ENCODE measurements at regions not wholly inside any gene's neighbourhood (a gene's known extent, or its start where the extent isn't known, plus 50 kb on each side); places are given as distances from the start of the nearest gene placed in this dataset.

DNA sequence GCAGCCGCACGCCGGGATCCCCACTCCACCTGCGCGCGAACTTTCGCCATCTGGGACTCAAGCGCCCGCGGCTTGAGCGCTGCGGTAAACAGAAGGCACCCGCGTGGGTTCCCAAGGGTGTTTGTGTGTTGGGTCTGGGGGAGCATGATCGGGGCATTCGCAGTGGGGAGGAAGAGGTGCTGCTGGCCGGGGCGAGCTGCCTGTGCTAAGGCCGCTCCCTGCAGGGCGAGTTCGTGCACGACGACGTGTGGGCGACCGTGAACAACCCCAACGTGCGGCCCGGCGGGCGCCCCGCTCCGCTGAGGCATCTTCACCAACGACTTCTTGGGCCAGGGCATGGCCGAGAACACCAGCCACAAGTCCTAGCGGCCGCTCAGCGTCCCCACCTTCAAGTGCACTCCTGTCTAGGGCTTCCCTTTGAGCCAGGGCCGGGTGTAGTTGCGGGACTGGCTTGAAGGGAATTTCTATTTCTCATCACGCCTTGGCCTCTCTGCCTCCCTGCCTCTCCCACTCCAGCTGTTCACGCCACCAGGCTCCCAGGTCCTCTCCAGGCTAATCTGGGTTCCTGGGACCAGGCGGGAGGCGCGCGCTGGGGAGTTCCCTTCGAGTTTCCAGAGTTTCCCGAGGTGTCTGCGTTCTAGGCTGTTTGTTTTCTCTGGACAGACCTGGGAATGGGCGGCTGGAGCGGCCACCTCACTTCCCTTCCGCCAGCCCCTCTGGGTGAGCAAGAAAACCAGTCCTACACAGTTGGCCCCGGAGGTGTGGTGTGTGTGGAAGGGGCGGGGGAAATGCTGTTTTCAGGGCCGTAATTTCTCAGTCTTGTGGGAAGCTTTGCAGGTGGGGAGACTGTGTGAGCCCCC, 417.8 kb upstream of the TMTC1 start:
- Histone ChIP-seq H3K9me3 (ENCODE audit: control insufficient read depth, insufficient read depth, low read depth, low read length) (no peaks in the 10 kb centered on the region), H3K4me1 (ENCODE audit: control insufficient read depth, insufficient read depth, low read length) (no peaks in the 10 kb centered on the region), H3K36me3 (ENCODE audit: control insufficient read depth in 2 of 2, insufficient read depth in 1 of 2, low read length in 2 of 2) (no peaks in the 10 kb centered on the region), H3K4me3 (ENCODE audit: low read depth, low read length) (no peak overlapping the region), H3K27ac (ENCODE audit: extremely low read depth, low read depth, low read length) (no peak overlapping the region)
- ChIA-PET CTCF (no interaction called here), POLR2A (no interaction called here)
- TF ChIP-seq ZNF768 (tag by site-specific recombination; IDR thresholded peaks at IDR 0.05) (no peak), ZNF843 (tag by site-specific recombination; IDR thresholded peaks at IDR 0.05) (no peak), ZNF341 (tag by site-specific recombination; IDR thresholded peaks at IDR 0.05; ENCODE audit: low read depth) (no peak), ZNF266 (tag by site-specific recombination; IDR thresholded peaks at IDR 0.05; ENCODE audit: low read depth) (no peak), ZNF311 (tag by site-specific recombination; IDR thresholded peaks at IDR 0.05; ENCODE audit: borderline replicate concordance) (no peak), ZNF513 (tag by site-specific recombination; IDR thresholded peaks at IDR 0.05) (no peak), ZFP41 (tag by site-specific recombination; IDR thresholded peaks at IDR 0.05; ENCODE audit: borderline replicate concordance) (no peak), ZFP3 (tag by site-specific recombination; IDR thresholded peaks at IDR 0.05; ENCODE audit: low read depth) (no peak), ZNF211 (tag by site-specific recombination; IDR thresholded peaks at IDR 0.05; ENCODE audit: low read depth) (no peak), ZNF510 (tag by site-specific recombination; IDR thresholded peaks at IDR 0.05; ENCODE audit: insufficient replicate concordance) (no peak), YY1 (tag by site-specific recombination; IDR thresholded peaks at IDR 0.05) (no peak), ZNF391 (tag by site-specific recombination; IDR thresholded peaks at IDR 0.05; ENCODE audit: borderline replicate concordance, low read depth) (no peak), ZNF23 (tag by site-specific recombination; IDR thresholded peaks at IDR 0.05; ENCODE audit: borderline replicate concordance) (no peak), ZNF629 (tag by site-specific recombination; IDR thresholded peaks at IDR 0.05) (no peak), ZNF792 (tag by site-specific recombination; IDR thresholded peaks at IDR 0.05) (no peak), ZNF837 (tag by site-specific recombination; IDR thresholded peaks at IDR 0.05) (no peak), ZBTB1 (tag by site-specific recombination; IDR thresholded peaks at IDR 0.05) (no peak), ZNF664 (tag by site-specific recombination; IDR thresholded peaks at IDR 0.05) (no peak), KLF16 (tag by site-specific recombination; IDR thresholded peaks at IDR 0.05) (no peak)
- TF ChIP-seq, protein P1, sequence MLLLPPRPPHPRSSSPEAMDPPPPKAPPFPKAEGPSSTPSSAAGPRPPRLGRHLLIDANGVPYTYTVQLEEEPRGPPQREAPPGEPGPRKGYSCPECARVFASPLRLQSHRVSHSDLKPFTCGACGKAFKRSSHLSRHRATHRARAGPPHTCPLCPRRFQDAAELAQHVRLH (tag by site-specific recombination; IDR thresholded peaks at IDR 0.05), result no peak

DNA sequence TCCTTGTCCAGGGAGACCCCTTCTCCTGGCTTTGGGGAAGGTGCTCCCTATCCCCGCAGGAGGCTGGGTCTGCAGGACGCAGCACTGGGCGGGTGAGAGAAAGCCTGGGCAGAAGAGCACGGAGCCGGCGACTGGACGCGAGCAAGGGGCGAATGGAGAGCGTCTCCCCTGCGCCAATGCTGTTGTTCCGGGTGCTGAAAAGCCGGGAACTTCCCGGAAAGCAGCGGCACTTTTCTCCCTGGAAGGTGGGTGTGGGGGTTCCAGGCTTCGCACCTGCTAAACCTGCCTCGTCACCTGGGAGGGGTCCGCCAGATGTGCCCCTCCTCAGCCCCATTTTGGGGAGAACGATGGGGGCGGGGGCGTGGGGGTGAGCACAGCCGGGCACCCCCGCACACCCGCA, 417.1 kb upstream of the TMTC1 start:
- H3K27ac ChIP-seq (ENCODE audit: extremely low read depth, low read depth, low read length), result no peak overlapping the region
- ChIA-PET POLR2A (no interaction called here), CTCF (no interaction called here)
- H3K9me3 ChIP-seq (ENCODE audit: control insufficient read depth, insufficient read depth, low read depth, low read length), result no peaks in the 10 kb centered on the region
- no peak overlapping the region for H3K4me3 ChIP-seq (ENCODE audit: low read depth, low read length)
- no peaks in the 10 kb centered on the region for H3K36me3 ChIP-seq (ENCODE audit: control insufficient read depth in 2 of 2, insufficient read depth in 1 of 2, low read length in 2 of 2)
- no peaks in the 10 kb centered on the region for H3K4me1 ChIP-seq (ENCODE audit: control insufficient read depth, insufficient read depth, low read length)
- TF ChIP-seq ZNF670 (tag by site-specific recombination; IDR thresholded peaks at IDR 0.05; ENCODE audit: low read depth) (no peak), ZNF433 (tag by site-specific recombination; IDR thresholded peaks at IDR 0.05; ENCODE audit: low read depth) (no peak), ZNF391 (tag by site-specific recombination; IDR thresholded peaks at IDR 0.05; ENCODE audit: borderline replicate concordance, low read depth) (no peak), ZNF202 (tag by site-specific recombination; IDR thresholded peaks at IDR 0.05; ENCODE audit: borderline replicate concordance) (no peak), ZNF24 (tag by site-specific recombination; IDR thresholded peaks at IDR 0.05) (no peak), ZNF585B (tag by site-specific recombination; IDR thresholded peaks at IDR 0.05) (no peak), KLF7 (tag by site-specific recombination; IDR thresholded peaks at IDR 0.05; ENCODE audit: borderline replicate concordance) (no peak), ZNF354C (tag by site-specific recombination; IDR thresholded peaks at IDR 0.05; ENCODE audit: borderline replicate concordance, low read depth) (no peak), ZNF692 (tag by site-specific recombination; IDR thresholded peaks at IDR 0.05) (no peak), PBX3 (CRISPR knock-in tag; IDR thresholded peaks at IDR 0.05) (no peak), ZNF292 (tag by site-specific recombination; IDR thresholded peaks at IDR 0.05; ENCODE audit: borderline replicate concordance, low read depth) (no peak)
- TF ChIP-seq, protein P2, sequence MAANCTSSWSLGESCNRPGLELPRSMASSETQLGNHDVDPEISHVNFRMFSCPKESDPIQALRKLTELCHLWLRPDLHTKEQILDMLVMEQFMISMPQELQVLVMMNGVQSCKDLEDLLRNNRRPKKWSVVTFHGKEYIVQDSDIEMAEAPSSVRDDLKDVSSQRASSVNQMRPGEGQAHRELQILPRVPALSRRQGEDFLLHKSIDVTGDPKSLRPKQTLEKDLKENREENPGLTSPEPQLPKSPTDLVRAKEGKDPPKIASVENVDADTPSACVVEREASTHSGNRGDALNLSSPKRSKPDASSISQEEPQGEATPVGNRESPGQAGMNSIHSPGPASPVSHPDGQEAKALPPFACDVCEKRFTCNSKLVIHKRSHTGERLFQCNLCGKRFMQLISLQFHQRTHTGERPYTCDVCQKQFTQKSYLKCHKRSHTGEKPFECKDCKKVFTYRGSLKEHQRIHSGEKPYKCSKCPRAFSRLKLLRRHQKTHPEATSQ (tag by site-specific recombination; IDR thresholded peaks at IDR 0.05), result no peak

Measured in HEK293 (cell line).